ENCODE measurements at regions not wholly inside any gene's neighbourhood (a gene's known extent, or its start where the extent isn't known, plus 50 kb on each side); places are given as distances from the start of the nearest gene placed in this dataset.

GRCh38 chr13:78145276-78145675 is 226.6 kb upstream of the EDNRB start:
- Histone ChIP-seq H3F3A (ENCODE audit: control insufficient read depth, insufficient read depth) (no peaks in the 10 kb centered on the region), H3K36me3 (ENCODE audit: control insufficient read depth, low read length) (no peaks in the 10 kb centered on the region), H3K27ac (ENCODE audit: low read depth, low read length) (no peak overlapping the region), H3K4me1 (ENCODE audit: control insufficient read depth, low read length) (peaks cover 3% of the 10 kb centered on the region; the same call in 1 of the 2 replicates), H3K9me2 (replicated peaks; ENCODE audit: control insufficient read depth, low read length) (no peaks in the 10 kb centered on the region), H4K20me1 (ENCODE audit: control insufficient read depth, insufficient read depth, low read depth, low read length) (no peaks in the 10 kb centered on the region), H3K4me3 (ENCODE audit: low read length) (no peak overlapping the region), H3K4me2 (ENCODE audit: low read length) (no peak overlapping the region), H3K79me2 (ENCODE audit: control insufficient read depth, low read length) (no peaks in the 10 kb centered on the region), H3K9me3 (ENCODE audit: control insufficient read depth, insufficient read depth, low read length) (no peaks in the 10 kb centered on the region), H3K27me3 (ENCODE audit: control insufficient read depth, low read length) (no peaks in the 10 kb centered on the region)
- TF ChIP-seq CTCF (IDR thresholded peaks at IDR 0.05; ENCODE audit: low read depth, low read length, poor library complexity, severe bottlenecking) (no peak), EZH2phosphoT487 (IDR thresholded peaks at IDR 0.05; ENCODE audit: borderline replicate concordance, low read length) (no peak)

GRCh38 chr13:78139765-78140164 is 221.1 kb upstream of the EDNRB start:
- peaks cover 8% of the 10 kb centered on the region for H3K4me1 ChIP-seq (ENCODE audit: control insufficient read depth, low read length)
- no peak overlapping the region for H3K4me2 ChIP-seq (ENCODE audit: low read length)
- no peaks in the 10 kb centered on the region for H3K36me3 ChIP-seq (ENCODE audit: control insufficient read depth, low read length)
- H3K27me3 ChIP-seq (ENCODE audit: control insufficient read depth, low read length), result no peaks in the 10 kb centered on the region
- no peaks in the 10 kb centered on the region for H3K9me3 ChIP-seq (ENCODE audit: control insufficient read depth, insufficient read depth, low read length)
- H3K9me2 ChIP-seq (replicated peaks; ENCODE audit: control insufficient read depth, low read length), result no peaks in the 10 kb centered on the region
- no peak overlapping the region for H3K4me3 ChIP-seq (ENCODE audit: low read length)
- no peaks in the 10 kb centered on the region for H4K20me1 ChIP-seq (ENCODE audit: control insufficient read depth, insufficient read depth, low read depth, low read length)
- no peak overlapping the region for H3K27ac ChIP-seq (ENCODE audit: low read depth, low read length)
- TF ChIP-seq EZH2phosphoT487 (IDR thresholded peaks at IDR 0.05; ENCODE audit: borderline replicate concordance, low read length) (no peak), CTCF (IDR thresholded peaks at IDR 0.05; ENCODE audit: low read depth, low read length, poor library complexity, severe bottlenecking) (no peak)
- no peaks in the 10 kb centered on the region for H3F3A ChIP-seq (ENCODE audit: control insufficient read depth, insufficient read depth)
- H3K79me2 ChIP-seq (ENCODE audit: control insufficient read depth, low read length), result no peaks in the 10 kb centered on the region

- Histone ChIP-seq H3K36me3 (ENCODE audit: control insufficient read depth, low read length) (no peaks in the 10 kb centered on the region), H3K4me3 (ENCODE audit: low read length) (no peak overlapping the region), H3K4me1 (ENCODE audit: control insufficient read depth, low read length) (peaks cover 8% of the 10 kb centered on the region), H3K27me3 (ENCODE audit: control insufficient read depth, low read length) (no peaks in the 10 kb centered on the region), H3K4me2 (ENCODE audit: low read length) (no peak overlapping the region), H3F3A (ENCODE audit: control insufficient read depth, insufficient read depth) (no peaks in the 10 kb centered on the region), H3K79me2 (ENCODE audit: control insufficient read depth, low read length) (no peaks in the 10 kb centered on the region), H3K9me3 (ENCODE audit: control insufficient read depth, insufficient read depth, low read length) (no peaks in the 10 kb centered on the region), H4K20me1 (ENCODE audit: control insufficient read depth, insufficient read depth, low read depth, low read length) (no peaks in the 10 kb centered on the region), H3K27ac (ENCODE audit: low read depth, low read length) (no peak overlapping the region), H3K9me2 (replicated peaks; ENCODE audit: control insufficient read depth, low read length) (no peaks in the 10 kb centered on the region)
- no peak for TF ChIP-seq CTCF (IDR thresholded peaks at IDR 0.05; ENCODE audit: low read depth, low read length, poor library complexity, severe bottlenecking)
- TF ChIP-seq EZH2phosphoT487 (IDR thresholded peaks at IDR 0.05; ENCODE audit: borderline replicate concordance, low read length), result no peak
These were observed 220.1 kb upstream of the EDNRB start for GRCh38 chr13:78138756-78139155.

Data from DOHH2 (cell line).